HG02763 (cell line): ENCODE measurements at regions not wholly inside any gene's neighbourhood (a gene's known extent, or its start where the extent isn't known, plus 50 kb on each side); places are given as distances from the start of the nearest gene placed in this dataset.
"Not testable (repeated sequence)": the region's sequence is repeated elsewhere in the genome, so short reads cannot be mapped to it uniquely, and the experiment has no call there.

Source experiments
- ATAC-seq: cut with Tn5 transposase; IDR thresholded peaks from one replicate; pipeline ENCODE4 v1.9.1; 2021; ENCODE audit warnings: mild to moderate bottlenecking, moderate library complexity; ENCODE audit not compliant: unreplicated experiment

GRCh38 chr2:122808286-122808969 lies 1053.0 kb downstream of the TSN start:
- no peak for ATAC-seq

GRCh38 chr2:122812214-122812613 lies 1056.8 kb downstream of the TSN start:
- ATAC-seq, result not testable (repeated sequence)

- ATAC-seq, result no peak
Measured at GRCh38 chr2:122815120-122815519, 1059.7 kb downstream of the TSN start.

- no peak for ATAC-seq
Measured at GRCh38 chr2:122816803-122817202, 1061.4 kb downstream of the TSN start.

GRCh38 chr2:122822319-122822718 lies 1066.9 kb downstream of the TSN start:
- no peak for ATAC-seq

- ATAC-seq, result no peak
Measured at GRCh38 chr2:122830157-122830556, 1074.7 kb downstream of the TSN start.

GRCh38 chr2:122831649-122832048 lies 1076.2 kb downstream of the TSN start:
- no peak for ATAC-seq

- ATAC-seq, result no peak
Measured at GRCh38 chr2:122843503-122843902, 1088.1 kb downstream of the TSN start.

GRCh38 chr2:122851161-122851560 lies 1095.7 kb downstream of the TSN start:
- ATAC-seq, result no peak

GRCh38 chr2:122851972-122852531 lies 1096.6 kb downstream of the TSN start:
- ATAC-seq, result no peak

GRCh38 chr2:122856696-122857095 lies 1101.2 kb downstream of the TSN start:
- ATAC-seq, result no peak

GRCh38 chr2:122858075-122858702 lies 1102.7 kb downstream of the TSN start:
- no peak for ATAC-seq

- no peak for ATAC-seq
Measured at GRCh38 chr2:122858813-122859212, 1103.4 kb downstream of the TSN start.

GRCh38 chr2:122859260-122859659 lies 1103.8 kb downstream of the TSN start:
- no peak for ATAC-seq

- peak; percentile 85 for ATAC-seq
Measured at GRCh38 chr2:122863532-122863931, 1108.1 kb downstream of the TSN start.

GRCh38 chr2:122864728-122865127 lies 1109.3 kb downstream of the TSN start:
- ATAC-seq, result no peak

GRCh38 chr2:122866095-122866494 lies 1110.6 kb downstream of the TSN start:
- ATAC-seq, result no peak

- no peak for ATAC-seq
Measured at GRCh38 chr2:122867941-122868340, 1112.5 kb downstream of the TSN start.

GRCh38 chr2:122868646-122869275 lies 1113.3 kb downstream of the TSN start:
- ATAC-seq, result no peak

GRCh38 chr2:122873951-122874350 lies 1118.5 kb downstream of the TSN start:
- ATAC-seq, result no peak

- ATAC-seq, result no peak
Measured at GRCh38 chr2:122875091-122875865, 1119.8 kb downstream of the TSN start.
